HG03571 (cell line): ENCODE measurements at regions not wholly inside any gene's neighbourhood (a gene's known extent, or its start where the extent isn't known, plus 50 kb on each side); places are given as distances from the start of the nearest gene placed in this dataset.
"Not testable (repeated sequence)": the region's sequence is repeated elsewhere in the genome, so short reads cannot be mapped to it uniquely, and the experiment has no call there.

Experiments used
- ATAC-seq: cut with Tn5 transposase; IDR thresholded peaks from one replicate; pipeline ENCODE4 v1.9.1; 2021; ENCODE audit not compliant: unreplicated experiment

- no peak for ATAC-seq
Measured at GRCh38 chr3:17915341-17915740, 172.9 kb upstream of the TBC1D5 start.

GRCh38 chr3:17913359-17913758 is 170.9 kb upstream of the TBC1D5 start:
- no peak for ATAC-seq

- ATAC-seq: no peak
Measured at GRCh38 chr3:17911986-17912760, 169.7 kb upstream of the TBC1D5 start.

- no peak for ATAC-seq
Measured at GRCh38 chr3:17910922-17911321, 168.5 kb upstream of the TBC1D5 start.

- ATAC-seq: no peak
Measured at GRCh38 chr3:17909714-17910113, 167.3 kb upstream of the TBC1D5 start.

GRCh38 chr3:17908399-17909191 is 166.2 kb upstream of the TBC1D5 start:
- ATAC-seq: no peak

GRCh38 chr3:17905996-17906395 is 163.6 kb upstream of the TBC1D5 start:
- no peak for ATAC-seq

GRCh38 chr3:17901893-17902292 is 159.5 kb upstream of the TBC1D5 start:
- ATAC-seq: peak; percentile 82

- no peak for ATAC-seq
Measured at GRCh38 chr3:17894434-17895060, 152.1 kb upstream of the TBC1D5 start.

- ATAC-seq: no peak
Measured at GRCh38 chr3:17891139-17891856, 148.9 kb upstream of the TBC1D5 start.

GRCh38 chr3:17885986-17886385 is 143.6 kb upstream of the TBC1D5 start:
- ATAC-seq: no peak

GRCh38 chr3:17882981-17883380 is 140.6 kb upstream of the TBC1D5 start:
- no peak for ATAC-seq

GRCh38 chr3:17877299-17877698 is 134.9 kb upstream of the TBC1D5 start:
- no peak for ATAC-seq

- ATAC-seq: no peak
Measured at GRCh38 chr3:17874636-17875035, 132.2 kb upstream of the TBC1D5 start.

GRCh38 chr3:17872457-17872856 is 130.0 kb upstream of the TBC1D5 start:
- no peak for ATAC-seq

GRCh38 chr3:17865631-17866030 is 123.2 kb upstream of the TBC1D5 start:
- no peak for ATAC-seq

- ATAC-seq: no peak
Measured at GRCh38 chr3:17861476-17861875, 119.0 kb upstream of the TBC1D5 start.

- ATAC-seq: not testable (repeated sequence)
Measured at GRCh38 chr3:17860840-17861471, 118.5 kb upstream of the TBC1D5 start.

GRCh38 chr3:17852217-17852616 is 109.8 kb upstream of the TBC1D5 start:
- ATAC-seq: peak; percentile 83

- ATAC-seq: no peak
Measured at GRCh38 chr3:17850448-17850847, 108.0 kb upstream of the TBC1D5 start.

- ATAC-seq: no peak
Measured at GRCh38 chr3:17848102-17848501, 105.7 kb upstream of the TBC1D5 start.
